Loucy (cell line): ENCODE measurements at regions not wholly inside any gene's neighbourhood (a gene's known extent, or its start where the extent isn't known, plus 50 kb on each side); places are given as distances from the start of the nearest gene placed in this dataset.
A peak's percentile ranks its signal among the peaks of the same experiment; 100 is the strongest.

Experiments used
- H2AFZ ChIP-seq: fragments of 200-600 bp; sonication (generic); 2 replicates; pipeline ENCODE4 v1.6.0; 2016; ENCODE audit warnings: antibody characterized with exemption, mild to moderate bottlenecking, low read length, moderate library complexity
- H3F3A ChIP-seq: fragments of 200-600 bp; 2 replicates; pipeline ENCODE4 v1.6.0; 2016; ENCODE audit warnings: antibody characterized with exemption, low read depth, mild to moderate bottlenecking
- H3K27me3 ChIP-seq: fragments of 200-600 bp; sonication (generic); 2 replicates; pipeline ENCODE4 v1.6.1; 2014; ENCODE audit warnings: low read length, mild to moderate bottlenecking; ENCODE audit not compliant: insufficient read depth, poor library complexity, severe bottlenecking
- H3K36me3 ChIP-seq: fragments of 200-600 bp; sonication (generic); 2 replicates; pipeline ENCODE4 v1.6.1; 2016; ENCODE audit warnings: low read length; ENCODE audit not compliant: insufficient read depth
- H3K4me1 ChIP-seq: fragments of 200-600 bp; sonication (generic); 2 replicates; pipeline ENCODE4 v1.5.1; 2014; ENCODE audit warnings: low read length, mild to moderate bottlenecking; ENCODE audit not compliant: insufficient read depth, poor library complexity, severe bottlenecking
- H3K4me2 ChIP-seq: fragments of 200-600 bp; sonication (generic); 2 replicates; pipeline ENCODE4 v1.6.0; 2014; ENCODE audit warnings: antibody characterized with exemption, low read length, low read depth, mild to moderate bottlenecking; ENCODE audit not compliant: poor library complexity, severe bottlenecking
- H3K4me3 ChIP-seq: fragments of 200-600 bp; sonication (generic); 2 replicates; pipeline ENCODE4 v1.5.1; 2014; ENCODE audit warnings: low read length, mild to moderate bottlenecking, mixed read lengths; ENCODE audit not compliant: poor library complexity, severe bottlenecking
- H3K79me2 ChIP-seq: fragments of 200-600 bp; sonication (generic); 2 replicates; pipeline ENCODE4 v1.6.1; 2014; ENCODE audit warnings: low read length; ENCODE audit not compliant: insufficient read depth
- H3K9ac ChIP-seq: fragments of 200-600 bp; sonication (generic); 2 replicates; pipeline ENCODE4 v1.6.0; 2014; ENCODE audit warnings: mild to moderate bottlenecking, low read depth, low read length, moderate library complexity; ENCODE audit not compliant: poor library complexity, severe bottlenecking
- H3K9me2 ChIP-seq: fragments of 200-600 bp; sonication (generic); replicated peaks from 2 replicates; pipeline ENCODE4 v1.6.1; 2016; ENCODE audit warnings: low read depth, low read length, mixed read lengths
- H3K9me3 ChIP-seq: fragments of 200-600 bp; sonication (generic); 2 replicates; pipeline ENCODE4 v1.6.1; 2014; ENCODE audit warnings: mild to moderate bottlenecking, antibody characterized with exemption, low read length, low read depth; ENCODE audit not compliant: insufficient read depth
- H4K20me1 ChIP-seq: fragments of 200-600 bp; sonication (generic); 2 replicates; pipeline ENCODE4 v1.6.0; 2014; ENCODE audit warnings: antibody characterized with exemption, low read length, mild to moderate bottlenecking; ENCODE audit not compliant: insufficient read depth, poor library complexity, severe bottlenecking
- CTCF ChIP-seq: fragments of 200-600 bp; sonication (generic); conservative IDR thresholded peaks from 2 replicates; pipeline ENCODE4 v1.5.1; 2014; ENCODE audit warnings: mild to moderate bottlenecking, antibody characterized with exemption, low read length
- EZH2phosphoT487 ChIP-seq: fragments of 200-600 bp; IDR thresholded peaks from 2 replicates; pipeline ENCODE4 v1.6.1; 2018; ENCODE audit warnings: antibody characterized with exemption, mild to moderate bottlenecking, moderate library complexity, borderline replicate concordance

- Histone ChIP-seq H3K9ac (no peak overlapping the region), H3K4me2 (no peak overlapping the region), H3K4me3 (no peak overlapping the region), H3K27me3 (no peaks in the 10 kb centered on the region), H3K4me1 (no peaks in the 10 kb centered on the region), H3K79me2 (no peaks in the 10 kb centered on the region), H3F3A (no peaks in the 10 kb centered on the region), H3K9me2 (no peaks in the 10 kb centered on the region), H3K36me3 (no peaks in the 10 kb centered on the region), H3K9me3 (no peaks in the 10 kb centered on the region), H2AFZ (no peak overlapping the region), H4K20me1 (no peaks in the 10 kb centered on the region)
- TF ChIP-seq CTCF: peak; percentile 31
- no peak for TF ChIP-seq EZH2phosphoT487
These were observed 77.5 kb upstream of the HMCN1 start for GRCh38 chr1:185656663-185657062.

DNA sequence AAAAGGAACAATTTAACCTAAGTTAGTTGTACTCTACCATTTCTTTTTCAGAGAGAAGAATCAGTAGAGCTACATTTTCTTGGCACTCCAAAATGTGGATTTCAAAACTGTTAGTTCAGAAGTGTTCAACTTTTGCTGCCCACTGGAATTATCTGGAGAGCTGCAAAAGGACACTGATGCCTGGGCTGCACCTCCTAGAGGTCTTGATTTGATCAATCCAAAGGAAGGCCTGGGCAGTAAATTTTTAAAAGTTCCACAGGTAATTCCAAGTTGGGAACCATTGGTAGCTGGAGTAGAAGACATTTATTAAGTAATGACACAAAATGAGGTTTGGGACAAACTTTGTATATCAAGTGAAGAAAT lies 79.3 kb upstream of the HMCN1 start:
- TF ChIP-seq CTCF: no peak
- no peak for TF ChIP-seq EZH2phosphoT487

DNA sequence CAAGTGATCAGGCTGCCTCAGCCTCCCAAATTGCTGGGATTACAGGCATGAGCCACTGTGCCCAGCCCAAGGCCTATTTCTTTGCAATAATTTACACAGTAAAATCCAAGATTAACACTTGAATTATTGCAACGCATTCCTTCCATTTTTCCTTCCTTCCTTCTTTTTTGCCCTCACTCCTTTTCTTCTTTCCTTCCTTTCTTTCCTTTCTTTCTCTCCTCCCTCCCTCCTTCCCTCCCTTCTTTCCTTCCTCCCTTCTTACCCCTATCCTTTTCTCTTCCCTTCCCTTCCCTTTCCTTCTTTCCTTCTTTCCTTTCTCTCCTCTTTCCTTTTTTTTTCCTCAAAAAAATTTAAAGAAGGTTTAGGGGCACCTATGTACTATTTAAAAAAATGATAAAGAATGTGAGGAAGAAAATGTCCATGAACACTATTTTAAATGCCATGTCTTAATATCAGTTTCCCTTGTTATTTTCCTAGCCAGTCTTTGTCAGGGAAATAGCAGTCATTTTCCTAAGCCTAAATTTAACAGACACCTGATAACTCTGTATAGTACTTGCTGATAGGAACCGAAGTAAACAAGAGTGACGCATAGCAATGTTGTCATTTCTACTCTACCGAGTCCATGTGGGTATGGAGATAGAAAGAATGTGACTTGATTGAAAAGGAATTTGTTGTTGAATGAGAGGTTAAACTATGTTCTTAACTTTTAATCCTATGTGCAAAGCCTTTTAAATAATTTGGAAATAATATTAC lies 79.8 kb upstream of the HMCN1 start:
- no peaks in the 10 kb centered on the region for H3K9me2 ChIP-seq
- H3K9ac ChIP-seq: no peak overlapping the region
- H3K27me3 ChIP-seq: no peaks in the 10 kb centered on the region
- H3K4me3 ChIP-seq: no peak overlapping the region
- no peak for TF ChIP-seq CTCF
- TF ChIP-seq EZH2phosphoT487: no peak
- H3K4me1 ChIP-seq: no peaks in the 10 kb centered on the region
- H3K79me2 ChIP-seq: no peaks in the 10 kb centered on the region
- H2AFZ ChIP-seq: no peak overlapping the region
- no peaks in the 10 kb centered on the region for H3F3A ChIP-seq
- no peaks in the 10 kb centered on the region for H3K36me3 ChIP-seq
- no peaks in the 10 kb centered on the region for H3K9me3 ChIP-seq
- no peaks in the 10 kb centered on the region for H4K20me1 ChIP-seq
- no peak overlapping the region for H3K4me2 ChIP-seq

More for the DNA sequence above, 79.3 kb upstream of the HMCN1 start:
- H3K36me3 ChIP-seq: no peaks in the 10 kb centered on the region
- H3F3A ChIP-seq: no peaks in the 10 kb centered on the region
- H3K9me3 ChIP-seq: no peaks in the 10 kb centered on the region
- H3K4me3 ChIP-seq: no peak overlapping the region
- H3K4me2 ChIP-seq: no peak overlapping the region
- no peaks in the 10 kb centered on the region for H3K79me2 ChIP-seq
- no peaks in the 10 kb centered on the region for H4K20me1 ChIP-seq
- no peaks in the 10 kb centered on the region for H3K9me2 ChIP-seq
- no peaks in the 10 kb centered on the region for H3K27me3 ChIP-seq
- no peak overlapping the region for H2AFZ ChIP-seq
- no peaks in the 10 kb centered on the region for H3K4me1 ChIP-seq
- H3K9ac ChIP-seq: no peak overlapping the region
